ENCODE measurements at regions not wholly inside any gene's neighbourhood (a gene's known extent, or its start where the extent isn't known, plus 50 kb on each side); places are given as distances from the start of the nearest gene placed in this dataset.

DNA sequence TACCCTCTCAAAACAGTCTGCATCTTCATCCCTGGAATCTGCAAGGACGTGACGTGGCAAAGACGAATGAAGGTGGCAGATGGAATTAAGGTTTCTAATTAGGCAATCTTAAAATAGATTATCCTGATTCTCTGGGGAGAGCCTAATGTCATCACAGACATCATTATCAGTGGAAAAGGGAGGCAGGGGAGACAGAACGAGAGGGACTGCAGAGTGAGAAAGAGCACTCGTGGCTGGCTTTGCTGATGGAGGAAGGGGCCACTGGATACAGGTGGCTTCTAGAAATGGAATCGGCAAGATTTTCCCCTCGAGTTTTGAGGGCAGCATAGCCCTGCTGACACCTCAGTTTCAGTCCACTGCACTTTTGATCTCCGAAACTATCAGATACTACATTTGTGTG, 110.6 kb downstream of the ASMT start:
- no peaks in the 10 kb centered on the region for H3K4me1 ChIP-seq (ENCODE audit: low read length)
- no peaks in the 10 kb centered on the region for H3K79me2 ChIP-seq (ENCODE audit: low read length)
- no peak overlapping the region for H3K9ac ChIP-seq (ENCODE audit: low read length)
- H3K27me3 ChIP-seq (ENCODE audit: low read length) = no peaks in the 10 kb centered on the region
- H3K27ac ChIP-seq (ENCODE audit: low read length) = no peak overlapping the region
- DNase-seq = no peak
- no peaks in the 10 kb centered on the region for H3K9me2 ChIP-seq (replicated peaks; ENCODE audit: insufficient read depth, low read length)
- no peaks in the 10 kb centered on the region for H3K9me3 ChIP-seq (ENCODE audit: low read length)
- no peak overlapping the region for H3K4me2 ChIP-seq (ENCODE audit: low read depth, low read length, poor library complexity, severe bottlenecking)
- H2AFZ ChIP-seq (ENCODE audit: low read length) = no peak overlapping the region
- 0 out of 2 replicates have a peak, but pooled peaks cover 4% of the 10 kb centered on the region for H3K36me3 ChIP-seq (ENCODE audit: insufficient read depth, low read length)
- H4K20me1 ChIP-seq (ENCODE audit: insufficient read depth, low read depth, low read length) = no peaks in the 10 kb centered on the region
- no peak overlapping the region for H3K4me3 ChIP-seq (ENCODE audit: low read length)

GRCh38 chrX:1727531-1728027, 112.7 kb downstream of the ASMT start:
- H3K9ac ChIP-seq (ENCODE audit: low read length) = no peak overlapping the region
- no peak overlapping the region for H3K27ac ChIP-seq (ENCODE audit: low read length)
- H2AFZ ChIP-seq (ENCODE audit: low read length) = no peak overlapping the region
- H3K27me3 ChIP-seq (ENCODE audit: low read length) = no peaks in the 10 kb centered on the region
- no peak overlapping the region for H3K4me2 ChIP-seq (ENCODE audit: low read depth, low read length, poor library complexity, severe bottlenecking)
- no peaks in the 10 kb centered on the region for H3K9me3 ChIP-seq (ENCODE audit: low read length)
- H3K79me2 ChIP-seq (ENCODE audit: low read length) = no peaks in the 10 kb centered on the region
- no peak overlapping the region for H3K4me3 ChIP-seq (ENCODE audit: low read length)
- H3K4me1 ChIP-seq (ENCODE audit: low read length) = no peaks in the 10 kb centered on the region
- H3K36me3 ChIP-seq (ENCODE audit: insufficient read depth, low read length) = 0 out of 2 replicates have a peak, but pooled peaks cover 4% of the 10 kb centered on the region
- no peak for DNase-seq
- H3K9me2 ChIP-seq (replicated peaks; ENCODE audit: insufficient read depth, low read length) = no peaks in the 10 kb centered on the region
- H4K20me1 ChIP-seq (ENCODE audit: insufficient read depth, low read depth, low read length) = no peaks in the 10 kb centered on the region

DNA sequence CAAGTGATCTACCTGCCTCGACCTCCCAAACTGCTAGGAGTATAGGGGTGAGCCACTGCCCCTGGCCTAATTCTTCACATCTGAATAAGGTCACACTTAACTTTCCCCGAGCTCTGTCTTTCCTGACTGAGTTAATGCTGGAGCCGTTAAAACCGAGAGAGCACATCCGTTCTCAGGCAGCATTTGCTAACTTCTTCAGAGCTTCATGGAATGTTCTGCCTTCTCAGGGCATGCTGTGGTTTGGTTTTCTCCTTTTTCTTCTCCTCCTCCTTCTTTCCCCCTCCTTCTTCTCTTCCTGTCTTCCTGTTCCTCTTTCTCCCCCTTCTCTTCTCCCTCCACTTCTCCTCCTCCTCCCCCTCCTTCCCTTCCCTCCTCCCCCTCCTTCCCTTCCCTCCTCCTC, 119.9 kb downstream of the ASMT start:
- no peaks in the 10 kb centered on the region for H3K9me2 ChIP-seq (replicated peaks; ENCODE audit: insufficient read depth, low read length)
- no peak overlapping the region for H3K27ac ChIP-seq (ENCODE audit: low read length)
- H4K20me1 ChIP-seq (ENCODE audit: insufficient read depth, low read depth, low read length) = no peaks in the 10 kb centered on the region
- H3K4me2 ChIP-seq (ENCODE audit: low read depth, low read length, poor library complexity, severe bottlenecking) = no peak overlapping the region
- H3K9me3 ChIP-seq (ENCODE audit: low read length) = no peaks in the 10 kb centered on the region
- no peaks in the 10 kb centered on the region for H3K27me3 ChIP-seq (ENCODE audit: low read length)
- H3K9ac ChIP-seq (ENCODE audit: low read length) = no peak overlapping the region
- no peak overlapping the region for H2AFZ ChIP-seq (ENCODE audit: low read length)
- H3K36me3 ChIP-seq (ENCODE audit: insufficient read depth, low read length) = no peaks in the 10 kb centered on the region
- no peak for DNase-seq
- no peaks in the 10 kb centered on the region for H3K79me2 ChIP-seq (ENCODE audit: low read length)
- no peaks in the 10 kb centered on the region for H3K4me1 ChIP-seq (ENCODE audit: low read length)
- no peak overlapping the region for H3K4me3 ChIP-seq (ENCODE audit: low read length)

DNA sequence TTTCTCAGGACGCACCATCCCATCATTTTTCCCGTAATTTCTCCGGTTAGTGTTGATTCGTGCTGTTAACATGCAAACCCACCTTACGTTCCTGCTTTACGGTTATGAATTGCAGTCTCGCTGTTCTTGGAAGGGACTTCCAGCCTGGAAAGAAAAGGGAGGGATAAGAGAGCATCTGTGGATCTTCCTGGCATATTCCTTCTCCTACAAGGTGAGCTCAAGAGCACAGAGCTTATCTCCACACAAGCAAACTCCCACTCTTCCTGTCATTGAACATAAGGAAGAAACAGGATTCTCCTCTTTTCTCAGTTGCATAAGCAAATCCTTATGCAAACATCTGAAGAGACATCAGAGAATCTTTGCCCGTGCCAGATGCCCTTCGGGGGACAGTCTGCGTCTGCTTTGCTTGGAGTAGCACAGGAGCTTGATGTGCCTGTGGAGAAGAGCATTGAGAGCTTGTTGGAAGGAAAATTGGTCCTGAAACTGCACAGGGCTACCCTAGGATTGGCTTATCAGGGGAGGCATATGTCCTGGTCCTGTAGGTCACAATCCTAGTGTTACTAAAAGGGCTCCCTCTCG, 127.0 kb downstream of the ASMT start:
- Histone ChIP-seq H3K36me3 (ENCODE audit: insufficient read depth, low read length) (peaks cover 11% of the 10 kb centered on the region), H3K27ac (ENCODE audit: low read length) (no peak overlapping the region), H4K20me1 (ENCODE audit: insufficient read depth, low read depth, low read length) (no peaks in the 10 kb centered on the region), H3K4me3 (ENCODE audit: low read length) (no peak overlapping the region), H3K27me3 (ENCODE audit: low read length) (no peaks in the 10 kb centered on the region), H3K79me2 (ENCODE audit: low read length) (no peaks in the 10 kb centered on the region), H3K9me3 (ENCODE audit: low read length) (no peaks in the 10 kb centered on the region), H3K4me2 (ENCODE audit: low read depth, low read length, poor library complexity, severe bottlenecking) (no peak overlapping the region), H3K9me2 (replicated peaks; ENCODE audit: insufficient read depth, low read length) (no peaks in the 10 kb centered on the region), H2AFZ (ENCODE audit: low read length) (no peak overlapping the region), H3K4me1 (ENCODE audit: low read length) (no peaks in the 10 kb centered on the region), H3K9ac (ENCODE audit: low read length) (no peak overlapping the region)
- DNase-seq = no peak

- no peak overlapping the region for H3K9ac ChIP-seq (ENCODE audit: low read length)
- no peak overlapping the region for H3K4me2 ChIP-seq (ENCODE audit: low read depth, low read length, poor library complexity, severe bottlenecking)
- H4K20me1 ChIP-seq (ENCODE audit: insufficient read depth, low read depth, low read length) = no peaks in the 10 kb centered on the region
Measured at GRCh38 chrX:1743105-1743504, 128.2 kb downstream of the ASMT start.

GRCh38 chrX:1743663-1744062, 128.8 kb downstream of the ASMT start:
- Histone ChIP-seq H3K4me1 (ENCODE audit: low read length) (no peaks in the 10 kb centered on the region), H3K27ac (ENCODE audit: low read length) (no peak overlapping the region), H3K36me3 (ENCODE audit: insufficient read depth, low read length) (peaks cover 11% of the 10 kb centered on the region), H4K20me1 (ENCODE audit: insufficient read depth, low read depth, low read length) (no peaks in the 10 kb centered on the region), H3K9ac (ENCODE audit: low read length) (no peak overlapping the region), H3K4me3 (ENCODE audit: low read length) (no peak overlapping the region), H3K4me2 (ENCODE audit: low read depth, low read length, poor library complexity, severe bottlenecking) (no peak overlapping the region), H3K9me2 (replicated peaks; ENCODE audit: insufficient read depth, low read length) (no peaks in the 10 kb centered on the region), H3K27me3 (ENCODE audit: low read length) (no peaks in the 10 kb centered on the region), H3K79me2 (ENCODE audit: low read length) (no peaks in the 10 kb centered on the region), H2AFZ (ENCODE audit: low read length) (no peak overlapping the region), H3K9me3 (ENCODE audit: low read length) (no peaks in the 10 kb centered on the region)
- no peak for DNase-seq

More at GRCh38 chrX:1743105-1743504, 128.2 kb downstream of the ASMT start:
- Histone ChIP-seq H3K27ac (ENCODE audit: low read length) (no peak overlapping the region), H3K4me1 (ENCODE audit: low read length) (no peaks in the 10 kb centered on the region), H3K9me2 (replicated peaks; ENCODE audit: insufficient read depth, low read length) (no peaks in the 10 kb centered on the region), H3K4me3 (ENCODE audit: low read length) (no peak overlapping the region), H2AFZ (ENCODE audit: low read length) (no peak overlapping the region), H3K27me3 (ENCODE audit: low read length) (no peaks in the 10 kb centered on the region), H3K36me3 (ENCODE audit: insufficient read depth, low read length) (peaks cover 11% of the 10 kb centered on the region), H3K79me2 (ENCODE audit: low read length) (no peaks in the 10 kb centered on the region), H3K9me3 (ENCODE audit: low read length) (no peaks in the 10 kb centered on the region)
- no peak for DNase-seq

- H3K9me3 ChIP-seq (ENCODE audit: low read length) = no peaks in the 10 kb centered on the region
- no peaks in the 10 kb centered on the region for H3K9me2 ChIP-seq (replicated peaks; ENCODE audit: insufficient read depth, low read length)
- no peak overlapping the region for H3K4me2 ChIP-seq (ENCODE audit: low read depth, low read length, poor library complexity, severe bottlenecking)
- H3K4me3 ChIP-seq (ENCODE audit: low read length) = no peak overlapping the region
- no peak overlapping the region for H3K9ac ChIP-seq (ENCODE audit: low read length)
- no peaks in the 10 kb centered on the region for H4K20me1 ChIP-seq (ENCODE audit: insufficient read depth, low read depth, low read length)
- H3K27ac ChIP-seq (ENCODE audit: low read length) = no peak overlapping the region
- no peak overlapping the region for H2AFZ ChIP-seq (ENCODE audit: low read length)
- H3K79me2 ChIP-seq (ENCODE audit: low read length) = no peaks in the 10 kb centered on the region
- no peak for DNase-seq
- peaks cover 6% of the 10 kb centered on the region for H3K36me3 ChIP-seq (ENCODE audit: insufficient read depth, low read length)
- no peaks in the 10 kb centered on the region for H3K4me1 ChIP-seq (ENCODE audit: low read length)
- no peaks in the 10 kb centered on the region for H3K27me3 ChIP-seq (ENCODE audit: low read length)
Measured at GRCh38 chrX:1748408-1748807, 133.5 kb downstream of the ASMT start.

GRCh38 chrX:1749499-1749898, 134.6 kb downstream of the ASMT start:
- Histone ChIP-seq H3K9me2 (replicated peaks; ENCODE audit: insufficient read depth, low read length) (no peaks in the 10 kb centered on the region), H3K27ac (ENCODE audit: low read length) (no peak overlapping the region), H4K20me1 (ENCODE audit: insufficient read depth, low read depth, low read length) (no peaks in the 10 kb centered on the region), H3K4me1 (ENCODE audit: low read length) (no peaks in the 10 kb centered on the region), H3K36me3 (ENCODE audit: insufficient read depth, low read length) (peaks cover 5% of the 10 kb centered on the region; the same call in 1 of the 2 replicates), H3K4me3 (ENCODE audit: low read length) (no peak overlapping the region), H3K79me2 (ENCODE audit: low read length) (no peaks in the 10 kb centered on the region), H3K27me3 (ENCODE audit: low read length) (no peaks in the 10 kb centered on the region), H3K4me2 (ENCODE audit: low read depth, low read length, poor library complexity, severe bottlenecking) (no peak overlapping the region), H3K9me3 (ENCODE audit: low read length) (no peaks in the 10 kb centered on the region), H3K9ac (ENCODE audit: low read length) (no peak overlapping the region), H2AFZ (ENCODE audit: low read length) (no peak overlapping the region)
- no peak for DNase-seq

All from Karpas-422 (cell line).